PC-9 (cell line): ENCODE measurements at regions not wholly inside any gene's neighbourhood (a gene's known extent, or its start where the extent isn't known, plus 50 kb on each side); places are given as distances from the start of the nearest gene placed in this dataset.

Experiments used
- BruUV-seq: library from RNA; stranded (reverse); fragments of 400-500 nt; replicated peaks from 2 replicates; lab custom pipeline; 2021; lab: Mats Ljungman, UMichigan
- CTCF ChIA-PET: fragments of 300-600 bp; sonication (Branson Sonifier 250); formaldehyde crosslinking; loops from one replicate; lab custom pipeline; 2022; ENCODE audit warnings: antibody characterized with exemption; lab: Charles Lee
- POLR2A ChIA-PET: fragments of 300-600 bp; sonication (Branson Sonifier 250); formaldehyde crosslinking; loops from one replicate; lab custom pipeline; 2022; ENCODE audit warnings: antibody characterized with exemption; ENCODE audit not compliant: unreplicated experiment; lab: Charles Lee
- DNase-seq, 2 experiments: peaks; one replicate each; pipeline versions ENCODE4 v3.0.0 to v3.0.0-alpha.2; 2015 to 2022; ENCODE audit warnings: mixed read lengths in 1 of 2
- H2AFZ ChIP-seq: fragments of 200-600 bp; sonication (generic); 2 replicates; pipeline ENCODE4 v1.8.1; 2017; ENCODE audit warnings: antibody characterized with exemption
- H3F3A ChIP-seq: fragments of 200-600 bp; sonication (generic); 2 replicates; pipeline ENCODE4 v1.8.1; 2017; ENCODE audit warnings: antibody characterized with exemption, mild to moderate bottlenecking, low read depth; ENCODE audit not compliant: insufficient read depth
- H3K27ac ChIP-seq: fragments of 200-600 bp; sonication (generic); 2 replicates; pipeline ENCODE4 v1.6.1; 2016; ENCODE audit warnings: mixed run types
- H3K27me3 ChIP-seq: fragments of 200-600 bp; sonication (generic); 2 replicates; pipeline ENCODE4 v1.6.1; 2016; ENCODE audit warnings: low read depth, mixed run types; ENCODE audit not compliant: insufficient read depth
- H3K36me3 ChIP-seq: fragments of 200-600 bp; sonication (generic); 2 replicates; pipeline ENCODE4 v1.6.1; 2016; ENCODE audit warnings: low read depth, mixed run types
- H3K4me1 ChIP-seq: fragments of 200-600 bp; sonication (generic); replicated peaks from 2 replicates; pipeline ENCODE4 v1.6.1; 2016; ENCODE audit warnings: mixed run types; ENCODE audit not compliant: insufficient read depth
- H3K4me2 ChIP-seq: fragments of 200-600 bp; sonication (generic); 2 replicates; pipeline ENCODE4 v1.6.1; 2017; ENCODE audit warnings: mixed run types
- H3K4me3 ChIP-seq: fragments of 200-600 bp; sonication (generic); 2 replicates; pipeline ENCODE4 v1.6.1; 2016; ENCODE audit warnings: mixed run types
- H3K79me2 ChIP-seq: fragments of 200-600 bp; sonication (generic); 2 replicates; pipeline ENCODE4 v1.6.1; 2017; ENCODE audit warnings: low read depth, mixed run types
- H3K9me2 ChIP-seq: fragments of 200-600 bp; sonication (generic); 2 replicates; pipeline ENCODE4 v1.8.1; 2017; ENCODE audit warnings: mild to moderate bottlenecking; ENCODE audit not compliant: insufficient read depth
- H3K9me3 ChIP-seq: fragments of 200-600 bp; sonication (generic); 2 replicates; pipeline ENCODE4 v1.8.1; 2016; ENCODE audit warnings: low read depth; ENCODE audit not compliant: insufficient read depth
- H4K20me1 ChIP-seq: fragments of 200-600 bp; sonication (generic); 2 replicates; pipeline ENCODE4 v1.8.1; 2017; ENCODE audit not compliant: insufficient read depth
- CTCF ChIP-seq: fragments of 200-600 bp; sonication (generic); conservative IDR thresholded peaks from 2 replicates; pipeline ENCODE4 v1.6.1; 2017; ENCODE audit warnings: mixed run types, antibody characterized with exemption, mild to moderate bottlenecking, moderate library complexity
- EZH2 ChIP-seq: fragments of 200-600 bp; sonication (generic); IDR thresholded peaks from 2 replicates; pipeline ENCODE4 v1.8.0; 2017; ENCODE audit warnings: antibody characterized with exemption, low read depth
- intact Hi-C: fragments of 100-400 bp; cut with micrococcal nuclease; formaldehyde crosslinking; loops from one replicate; pipeline ENCODE4 v1.10.0; 2022; ENCODE audit not compliant: unreplicated experiment

GRCh38 chr15:38065721-38066345 lies 131.4 kb downstream of the TMCO5A start:
- Histone ChIP-seq H3K27me3 (no peaks in the 10 kb centered on the region), H3K9me2 (no peaks in the 10 kb centered on the region), H4K20me1 (no peaks in the 10 kb centered on the region), H3K4me2 (no peak overlapping the region), H2AFZ (no peak overlapping the region), H3K79me2 (no peaks in the 10 kb centered on the region), H3F3A (peaks cover 17% of the 10 kb centered on the region), H3K27ac (no peak overlapping the region), H3K9me3 (no peaks in the 10 kb centered on the region), H3K36me3 (no peaks in the 10 kb centered on the region), H3K4me1 (peaks cover 22% of the 10 kb centered on the region), H3K4me3 (no peak overlapping the region)
- TF ChIP-seq EZH2 (no peak), CTCF (no peak)
- CTCF ChIA-PET: no interaction called here
- no peak for DNase-seq
- no TSS peak for BruUV-seq
- POLR2A ChIA-PET: no interaction called here
- intact Hi-C loops: no loop called here

GRCh38 chr15:38066612-38067011 lies 132.2 kb downstream of the TMCO5A start:
- H3K9me2 ChIP-seq: no peaks in the 10 kb centered on the region
- POLR2A ChIA-PET: no interaction called here

GRCh38 chr15:38068626-38069391 lies 134.4 kb downstream of the TMCO5A start:
- no peaks in the 10 kb centered on the region for H3K36me3 ChIP-seq
- no peaks in the 10 kb centered on the region for H3K9me2 ChIP-seq
- intact Hi-C loops: no loop called here
- H3K79me2 ChIP-seq: no peaks in the 10 kb centered on the region
- peak overlapping the region; percentile 44; the same call in 1 of the 2 replicates for H3K4me3 ChIP-seq
- CTCF ChIA-PET: interaction anchor here (0.6 kb wide), 1 partner anchor 287 kb away, joined by 3 read pairs; no protein-coding TSS in a partner anchor
- no peak overlapping the region for H2AFZ ChIP-seq
- H4K20me1 ChIP-seq: no peaks in the 10 kb centered on the region
- peak; percentile 22 to 78 for DNase-seq
- H3K9me3 ChIP-seq: no peaks in the 10 kb centered on the region
- H3K4me2 ChIP-seq: peak overlapping the region; percentile 86
- H3K27me3 ChIP-seq: no peaks in the 10 kb centered on the region
- TF ChIP-seq EZH2 (no peak), CTCF (no peak)
- peaks cover 27% of the 10 kb centered on the region for H3K4me1 ChIP-seq
- POLR2A ChIA-PET: no interaction called here
- BruUV-seq: no TSS peak
- peak overlapping the region; percentile 57 for H3K27ac ChIP-seq
- H3F3A ChIP-seq: peaks cover 28% of the 10 kb centered on the region

More at GRCh38 chr15:38066612-38067011, 132.2 kb downstream of the TMCO5A start:
- no peak overlapping the region for H3K4me3 ChIP-seq
- H3K9me3 ChIP-seq: no peaks in the 10 kb centered on the region
- H3K4me2 ChIP-seq: no peak overlapping the region
- no TSS peak for BruUV-seq
- no peaks in the 10 kb centered on the region for H3K27me3 ChIP-seq
- H3K36me3 ChIP-seq: no peaks in the 10 kb centered on the region
- H3K27ac ChIP-seq: no peak overlapping the region
- peaks cover 17% of the 10 kb centered on the region for H3F3A ChIP-seq
- H3K4me1 ChIP-seq: peaks cover 22% of the 10 kb centered on the region
- H3K79me2 ChIP-seq: no peaks in the 10 kb centered on the region
- CTCF ChIA-PET: interaction anchor here (0.5 kb wide), 1 partner anchor 42 kb away, joined by 4 read pairs; no protein-coding TSS in a partner anchor
- H2AFZ ChIP-seq: no peak overlapping the region
- H4K20me1 ChIP-seq: no peaks in the 10 kb centered on the region
- TF ChIP-seq CTCF (no peak), EZH2 (no peak)
- intact Hi-C loops: no loop called here
- no peak for DNase-seq
